ENCODE measurements at regions not wholly inside any gene's neighbourhood (a gene's known extent, or its start where the extent isn't known, plus 50 kb on each side); places are given as distances from the start of the nearest gene placed in this dataset.

GRCh38 chr5:167786871-167787578, 504.4 kb upstream of the WWC1 start:
- no peak for TF ChIP-seq CTCF (IDR thresholded peaks at IDR 0.05; ENCODE audit: extremely low read depth in 1 of 2, insufficient read depth in 1 of 2, low read depth in 1 of 2, low read length in 2 of 2)
- no peak for TF ChIP-seq POLR2AphosphoS5 (IDR thresholded peaks at IDR 0.05; ENCODE audit: insufficient read depth, low read depth, low read length)
- no peak for TF ChIP-seq POLR2A (IDR thresholded peaks at IDR 0.05; ENCODE audit: low read depth, low read length)
- TF ChIP-seq EZH2 (IDR thresholded peaks at IDR 0.05; ENCODE audit: borderline replicate concordance, low read depth, low read length, severe bottlenecking): no peak
- TF ChIP-seq JUN (IDR thresholded peaks at IDR 0.05; ENCODE audit: borderline replicate concordance, insufficient read depth, insufficient read length, low read depth): no peak

All from endothelial cell of umbilical vein (primary cell).